ENCODE measurements at regions not wholly inside any gene's neighbourhood (a gene's known extent, or its start where the extent isn't known, plus 50 kb on each side); places are given as distances from the start of the nearest gene placed in this dataset.

DNA sequence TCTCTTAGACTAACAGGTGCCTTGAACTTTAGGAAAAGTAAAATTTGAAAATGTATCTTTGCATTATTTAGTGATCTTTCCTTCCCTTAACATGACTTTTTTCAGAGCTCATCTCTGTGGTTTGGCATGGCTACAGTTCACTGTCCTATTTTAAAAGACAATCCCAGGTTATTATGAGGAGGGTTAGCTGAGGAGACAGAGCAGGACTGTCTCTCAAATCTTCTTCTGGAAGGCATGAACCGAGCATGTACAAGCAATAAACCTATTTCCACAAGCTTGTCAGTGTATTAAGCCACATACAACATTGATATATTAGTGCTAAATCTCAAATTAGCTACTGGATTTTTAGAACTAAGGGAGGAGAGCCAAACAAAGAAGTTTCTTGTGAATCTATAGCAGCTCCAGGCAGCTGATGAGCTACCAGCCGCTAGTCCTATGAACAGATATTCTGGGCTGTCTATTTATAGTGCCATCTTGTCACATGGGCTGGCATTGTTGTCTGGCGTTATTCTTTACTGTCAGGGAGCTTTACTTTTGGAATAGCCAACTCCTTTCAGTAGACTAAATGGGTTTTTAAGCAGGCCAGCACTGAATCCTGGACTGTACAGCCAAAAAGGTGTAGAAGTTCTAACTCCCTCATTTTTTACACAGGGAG is 171.2 kb upstream of the ACTBL2 start:
- TF ChIP-seq, protein P1, sequence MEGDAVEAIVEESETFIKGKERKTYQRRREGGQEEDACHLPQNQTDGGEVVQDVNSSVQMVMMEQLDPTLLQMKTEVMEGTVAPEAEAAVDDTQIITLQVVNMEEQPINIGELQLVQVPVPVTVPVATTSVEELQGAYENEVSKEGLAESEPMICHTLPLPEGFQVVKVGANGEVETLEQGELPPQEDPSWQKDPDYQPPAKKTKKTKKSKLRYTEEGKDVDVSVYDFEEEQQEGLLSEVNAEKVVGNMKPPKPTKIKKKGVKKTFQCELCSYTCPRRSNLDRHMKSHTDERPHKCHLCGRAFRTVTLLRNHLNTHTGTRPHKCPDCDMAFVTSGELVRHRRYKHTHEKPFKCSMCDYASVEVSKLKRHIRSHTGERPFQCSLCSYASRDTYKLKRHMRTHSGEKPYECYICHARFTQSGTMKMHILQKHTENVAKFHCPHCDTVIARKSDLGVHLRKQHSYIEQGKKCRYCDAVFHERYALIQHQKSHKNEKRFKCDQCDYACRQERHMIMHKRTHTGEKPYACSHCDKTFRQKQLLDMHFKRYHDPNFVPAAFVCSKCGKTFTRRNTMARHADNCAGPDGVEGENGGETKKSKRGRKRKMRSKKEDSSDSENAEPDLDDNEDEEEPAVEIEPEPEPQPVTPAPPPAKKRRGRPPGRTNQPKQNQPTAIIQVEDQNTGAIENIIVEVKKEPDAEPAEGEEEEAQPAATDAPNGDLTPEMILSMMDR (IDR thresholded peaks at IDR 0.05): no peak
- no peak for TF ChIP-seq POLR2A (IDR thresholded peaks at IDR 0.05)
